ENCODE measurements at regions not wholly inside any gene's neighbourhood (a gene's known extent, or its start where the extent isn't known, plus 50 kb on each side); places are given as distances from the start of the nearest gene placed in this dataset.

DNA sequence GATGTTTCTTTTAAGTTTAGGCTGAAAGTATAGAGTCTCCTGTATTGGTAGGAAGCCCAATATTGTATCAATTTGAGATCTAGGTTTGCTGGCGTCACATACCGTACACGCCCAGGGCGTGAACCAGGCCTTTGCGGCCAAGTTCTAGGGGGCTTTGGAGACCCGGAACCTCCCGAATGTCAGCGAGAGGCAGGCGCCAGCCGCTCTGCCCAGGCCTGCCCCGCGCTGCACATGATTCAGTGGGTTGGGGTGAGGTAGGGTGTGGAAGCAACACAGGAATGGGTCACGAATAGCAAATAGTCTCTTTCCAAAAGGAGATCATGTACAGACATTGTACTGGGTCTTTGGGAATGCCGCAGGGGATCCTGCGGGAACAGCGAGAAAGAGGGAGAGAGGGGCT lies 195.7 kb upstream of the FAT1 start:
- no peak for DNase-seq (ENCODE audit: low spot score)
- ChIA-PET CTCF (no interaction called here), POLR2A (ENCODE audit: low non-redundant PET) (no interaction called here)
- TF ChIP-seq, protein P1, sequence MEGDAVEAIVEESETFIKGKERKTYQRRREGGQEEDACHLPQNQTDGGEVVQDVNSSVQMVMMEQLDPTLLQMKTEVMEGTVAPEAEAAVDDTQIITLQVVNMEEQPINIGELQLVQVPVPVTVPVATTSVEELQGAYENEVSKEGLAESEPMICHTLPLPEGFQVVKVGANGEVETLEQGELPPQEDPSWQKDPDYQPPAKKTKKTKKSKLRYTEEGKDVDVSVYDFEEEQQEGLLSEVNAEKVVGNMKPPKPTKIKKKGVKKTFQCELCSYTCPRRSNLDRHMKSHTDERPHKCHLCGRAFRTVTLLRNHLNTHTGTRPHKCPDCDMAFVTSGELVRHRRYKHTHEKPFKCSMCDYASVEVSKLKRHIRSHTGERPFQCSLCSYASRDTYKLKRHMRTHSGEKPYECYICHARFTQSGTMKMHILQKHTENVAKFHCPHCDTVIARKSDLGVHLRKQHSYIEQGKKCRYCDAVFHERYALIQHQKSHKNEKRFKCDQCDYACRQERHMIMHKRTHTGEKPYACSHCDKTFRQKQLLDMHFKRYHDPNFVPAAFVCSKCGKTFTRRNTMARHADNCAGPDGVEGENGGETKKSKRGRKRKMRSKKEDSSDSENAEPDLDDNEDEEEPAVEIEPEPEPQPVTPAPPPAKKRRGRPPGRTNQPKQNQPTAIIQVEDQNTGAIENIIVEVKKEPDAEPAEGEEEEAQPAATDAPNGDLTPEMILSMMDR (conservative IDR thresholded peaks at IDR 0.05; ENCODE audit: low read depth) = no peak
- H3K27ac ChIP-seq = peak overlapping the region; percentile 64

DNA sequence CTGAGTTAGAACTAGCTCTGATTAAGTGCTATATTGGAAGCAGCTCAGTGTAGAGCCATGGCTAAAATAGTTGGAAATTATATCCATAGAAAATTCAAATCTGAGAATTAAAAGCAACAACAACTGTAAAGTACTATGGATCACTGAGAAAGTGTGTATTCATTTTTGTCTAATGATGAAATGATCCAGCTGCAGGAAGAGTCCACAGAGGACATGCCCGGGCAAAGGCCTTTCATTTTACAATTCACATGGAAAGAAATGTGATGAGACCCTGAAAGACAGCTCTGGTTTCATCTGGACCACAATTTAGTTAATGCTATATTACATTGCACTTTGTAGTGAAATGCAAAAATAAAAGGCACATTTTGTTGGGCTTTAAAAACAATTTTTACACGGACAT lies 196.8 kb upstream of the FAT1 start:
- DNase-seq (ENCODE audit: low spot score) = peak; percentile 61
- TF ChIP-seq, protein P1 (conservative IDR thresholded peaks at IDR 0.05; ENCODE audit: low read depth) = no peak
- ChIA-PET CTCF (interaction anchor here (0.7 kb wide), 2 partner anchors 15 to 366 kb away, joined by 3 read pairs; no protein-coding TSS in a partner anchor), POLR2A (ENCODE audit: low non-redundant PET) (no interaction called here)
- no peak overlapping the region for H3K27ac ChIP-seq

DNA sequence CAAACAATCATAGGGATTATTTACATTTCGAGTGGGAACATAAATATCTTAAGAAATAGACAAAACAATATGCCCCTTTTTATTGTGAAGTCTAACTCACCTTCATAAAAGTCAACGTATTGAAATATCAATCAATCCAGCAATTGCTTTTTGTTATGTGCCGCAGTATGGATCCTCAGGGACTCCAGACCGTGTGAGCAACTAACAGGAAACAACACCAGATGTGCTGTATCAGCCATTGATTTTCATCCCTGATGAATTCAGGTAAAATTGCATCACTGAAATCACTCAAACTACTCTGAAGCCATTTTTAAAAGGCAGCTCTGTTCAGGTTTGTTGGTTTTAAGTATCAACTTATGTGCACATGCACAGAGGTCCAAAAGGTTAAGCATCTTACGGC lies 197.3 kb upstream of the FAT1 start:
- DNase-seq (ENCODE audit: low spot score) = no peak
- H3K27ac ChIP-seq = no peak overlapping the region
- ChIA-PET POLR2A (ENCODE audit: low non-redundant PET) (no interaction called here), CTCF (interaction anchor here (0.7 kb wide), 1 partner anchor 15 kb away, joined by 3 read pairs; no protein-coding TSS in a partner anchor)
- TF ChIP-seq, protein P1 (conservative IDR thresholded peaks at IDR 0.05; ENCODE audit: low read depth) = no peak

DNA sequence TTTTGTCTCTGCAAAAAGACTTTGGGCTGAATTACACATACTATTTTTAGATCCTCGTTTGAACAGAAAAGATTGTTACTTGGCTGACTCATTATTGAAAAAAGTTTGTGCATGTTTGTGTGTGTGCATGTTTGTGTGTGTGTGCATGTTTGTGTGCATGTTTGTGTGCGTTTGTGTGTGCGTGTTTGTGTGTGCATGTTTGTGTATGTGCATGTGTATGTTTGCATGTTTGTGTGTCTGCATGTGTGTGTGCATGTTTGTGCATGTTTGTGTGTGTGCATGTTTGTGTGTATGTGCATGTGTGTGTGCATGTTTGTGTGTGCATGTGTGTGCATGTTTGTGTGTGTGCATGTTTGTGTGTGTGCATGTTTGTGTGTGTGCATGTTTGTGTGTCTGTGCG lies 201.1 kb upstream of the FAT1 start:
- CTCF ChIA-PET = no interaction called here
- no peak overlapping the region for H3K27ac ChIP-seq
- no peak for DNase-seq (ENCODE audit: low spot score)
- POLR2A ChIA-PET (ENCODE audit: low non-redundant PET) = no interaction called here
- TF ChIP-seq, protein P1 (conservative IDR thresholded peaks at IDR 0.05; ENCODE audit: low read depth) = no peak

DNA sequence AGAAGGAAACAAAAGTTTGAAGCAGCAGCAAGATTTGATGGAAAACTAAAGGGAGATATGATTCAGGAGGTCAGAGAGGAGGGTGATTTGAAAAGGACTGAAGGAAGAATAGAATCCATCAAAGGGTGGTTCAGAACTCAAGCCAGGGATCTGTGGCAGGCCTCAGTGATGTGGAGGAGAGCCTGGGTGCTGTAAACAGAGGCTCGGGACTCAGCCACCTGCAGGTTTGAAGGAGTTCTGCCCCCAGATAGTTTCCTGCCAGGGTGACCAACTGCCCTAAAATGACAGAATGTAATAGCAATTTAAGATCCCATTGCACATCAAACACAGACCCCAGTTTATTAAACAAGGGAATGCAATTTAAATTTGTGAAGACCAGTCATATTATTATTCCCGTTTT lies 204.0 kb upstream of the FAT1 start:
- ChIA-PET CTCF (no interaction called here), POLR2A (ENCODE audit: low non-redundant PET) (no interaction called here)
- DNase-seq (ENCODE audit: low spot score) = no peak
- H3K27ac ChIP-seq = no peak overlapping the region
- TF ChIP-seq, protein P1 (conservative IDR thresholded peaks at IDR 0.05; ENCODE audit: low read depth) = no peak

DNA sequence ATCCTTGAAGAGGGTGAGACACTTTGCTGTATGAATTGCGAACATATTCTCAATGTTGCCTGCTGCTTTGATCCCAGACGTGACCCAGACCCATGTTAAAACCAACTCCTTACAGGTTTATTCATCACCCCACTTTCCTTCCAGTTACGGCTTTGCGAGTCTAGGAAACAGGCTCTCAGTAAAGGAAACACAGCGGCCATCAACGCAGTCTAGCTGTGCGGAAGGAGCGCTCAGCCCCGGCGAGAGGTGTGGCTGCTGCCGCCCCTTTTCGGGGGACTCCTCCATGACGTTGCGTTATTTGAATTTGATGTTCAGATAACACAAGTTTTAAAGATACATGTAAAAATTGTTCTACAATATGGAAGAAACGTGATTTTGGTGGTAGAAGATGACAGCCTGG lies 206.4 kb upstream of the FAT1 start:
- CTCF ChIA-PET = no interaction called here
- no peak for DNase-seq (ENCODE audit: low spot score)
- TF ChIP-seq, protein P1 (conservative IDR thresholded peaks at IDR 0.05; ENCODE audit: low read depth) = no peak
- H3K27ac ChIP-seq = no peak overlapping the region
- POLR2A ChIA-PET (ENCODE audit: low non-redundant PET) = no interaction called here

DNA sequence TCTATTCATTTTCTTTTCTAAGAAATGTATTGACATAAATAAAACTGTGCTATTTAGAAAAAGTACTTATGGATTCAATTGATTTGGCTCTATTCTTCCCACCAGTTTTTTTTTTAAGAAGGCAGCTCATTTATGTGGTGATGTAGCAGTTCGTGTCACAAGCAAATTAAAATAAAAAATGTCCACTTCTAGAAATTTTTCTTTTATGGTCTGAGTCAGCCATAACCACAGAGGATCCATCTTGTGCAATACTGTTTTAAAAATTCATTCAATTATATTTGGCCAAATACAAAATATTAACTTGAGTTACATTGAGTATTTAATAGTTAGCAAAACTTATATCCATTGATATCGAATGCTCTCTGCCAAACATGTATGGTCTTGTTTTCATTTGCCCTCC lies 207.9 kb upstream of the FAT1 start:
- no peak overlapping the region for H3K27ac ChIP-seq
- CTCF ChIA-PET = no interaction called here

More for the DNA sequence above, 207.9 kb upstream of the FAT1 start:
- TF ChIP-seq, protein P1 (conservative IDR thresholded peaks at IDR 0.05; ENCODE audit: low read depth) = no peak
- POLR2A ChIA-PET (ENCODE audit: low non-redundant PET) = no interaction called here
- DNase-seq (ENCODE audit: low spot score) = no peak

Measured in RWPE1 (cell line).